ENCODE measurements at regions not wholly inside any gene's neighbourhood (a gene's known extent, or its start where the extent isn't known, plus 50 kb on each side); places are given as distances from the start of the nearest gene placed in this dataset.

DNA sequence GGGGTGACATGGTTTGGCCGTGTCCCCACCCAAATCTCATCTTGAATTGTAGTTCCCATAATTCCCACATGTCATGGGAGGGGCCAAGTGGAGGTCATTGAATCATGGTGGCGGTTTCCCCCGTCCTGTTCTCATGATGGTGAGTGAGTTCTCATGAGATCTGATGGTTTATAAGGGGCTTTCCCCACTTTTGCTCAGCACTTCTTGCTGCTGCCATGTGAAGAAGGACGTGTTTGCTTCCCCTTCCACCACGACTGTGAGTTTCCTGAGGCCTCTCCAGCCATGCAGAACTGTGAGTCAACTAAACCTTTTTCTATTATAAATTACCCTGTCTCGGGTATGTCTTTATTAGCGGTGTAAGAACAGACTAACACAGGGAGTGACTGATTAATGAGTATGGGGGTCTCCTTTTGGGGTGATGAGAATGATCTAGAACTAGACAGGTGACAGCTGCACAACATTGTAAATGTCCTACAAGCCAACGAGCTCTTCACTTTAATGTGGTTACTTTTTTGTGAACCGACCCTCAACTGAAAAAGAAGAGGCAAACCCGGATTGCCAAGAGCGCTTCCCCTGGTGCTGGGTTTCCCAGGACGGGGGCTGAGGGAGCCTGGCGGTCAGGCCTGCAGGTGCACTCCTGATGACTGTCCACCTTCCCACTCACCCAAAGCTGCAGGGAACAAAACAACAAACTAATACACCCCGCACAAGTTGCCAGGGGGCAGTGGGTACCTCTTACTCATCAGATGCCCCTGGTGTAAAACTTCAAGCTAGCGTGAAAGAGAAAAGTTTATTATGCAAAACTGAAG is 90.1 kb downstream of the NCOR2 start:
- Histone ChIP-seq H3K79me2 (ENCODE audit: insufficient read depth, low read length) (peaks cover 13% of the 10 kb centered on the region; the same call in 1 of the 2 replicates), H3K4me1 (ENCODE audit: insufficient read depth, low read length, poor library complexity, severe bottlenecking) (peaks cover 12% of the 10 kb centered on the region), H3K4me3 (ENCODE audit: low read length, poor library complexity, severe bottlenecking) (no peak overlapping the region), H3K9me3 (ENCODE audit: insufficient read depth, low read depth, low read length) (peaks cover 6% of the 10 kb centered on the region; the same call in 1 of the 2 replicates), H3F3A (ENCODE audit: low read depth) (no peaks in the 10 kb centered on the region), H3K9ac (ENCODE audit: low read depth, low read length, poor library complexity, severe bottlenecking) (no peak overlapping the region), H3K4me2 (ENCODE audit: low read depth, low read length, poor library complexity, severe bottlenecking) (peak overlapping the region; percentile 1), H3K9me2 (replicated peaks; ENCODE audit: low read depth, low read length) (no peaks in the 10 kb centered on the region), H3K36me3 (ENCODE audit: insufficient read depth, low read length) (peaks cover 67% of the 10 kb centered on the region), H2AFZ (ENCODE audit: low read length) (no peak overlapping the region), H4K20me1 (ENCODE audit: insufficient read depth, low read length, poor library complexity, severe bottlenecking) (peaks cover 4% of the 10 kb centered on the region), H3K27me3 (ENCODE audit: insufficient read depth, low read length, poor library complexity, severe bottlenecking) (no peaks in the 10 kb centered on the region)
- no peak for TF ChIP-seq CTCF (conservative IDR thresholded peaks at IDR 0.05; ENCODE audit: low read length)
- no peak for TF ChIP-seq EZH2phosphoT487 (IDR thresholded peaks at IDR 0.05; ENCODE audit: borderline replicate concordance)

GRCh38 chr12:124476011-124476400 is 91.4 kb downstream of the NCOR2 start:
- H3K4me3 ChIP-seq (ENCODE audit: low read length, poor library complexity, severe bottlenecking), result no peak overlapping the region
- H3K4me2 ChIP-seq (ENCODE audit: low read depth, low read length, poor library complexity, severe bottlenecking), result no peak overlapping the region
- H2AFZ ChIP-seq (ENCODE audit: low read length), result no peak overlapping the region
- peaks cover 6% of the 10 kb centered on the region; the same call in 1 of the 2 replicates for H3K9me3 ChIP-seq (ENCODE audit: insufficient read depth, low read depth, low read length)
- H3K27me3 ChIP-seq (ENCODE audit: insufficient read depth, low read length, poor library complexity, severe bottlenecking), result no peaks in the 10 kb centered on the region
- peaks cover 68% of the 10 kb centered on the region for H3K36me3 ChIP-seq (ENCODE audit: insufficient read depth, low read length)
- no peaks in the 10 kb centered on the region for H3F3A ChIP-seq (ENCODE audit: low read depth)
- no peak overlapping the region for H3K9ac ChIP-seq (ENCODE audit: low read depth, low read length, poor library complexity, severe bottlenecking)
- H3K79me2 ChIP-seq (ENCODE audit: insufficient read depth, low read length), result peaks cover 13% of the 10 kb centered on the region; the same call in 1 of the 2 replicates
- H3K9me2 ChIP-seq (replicated peaks; ENCODE audit: low read depth, low read length), result no peaks in the 10 kb centered on the region
- no peak for TF ChIP-seq CTCF (conservative IDR thresholded peaks at IDR 0.05; ENCODE audit: low read length)
- no peaks in the 10 kb centered on the region for H4K20me1 ChIP-seq (ENCODE audit: insufficient read depth, low read length, poor library complexity, severe bottlenecking)
- peaks cover 8% of the 10 kb centered on the region for H3K4me1 ChIP-seq (ENCODE audit: insufficient read depth, low read length, poor library complexity, severe bottlenecking)

DNA sequence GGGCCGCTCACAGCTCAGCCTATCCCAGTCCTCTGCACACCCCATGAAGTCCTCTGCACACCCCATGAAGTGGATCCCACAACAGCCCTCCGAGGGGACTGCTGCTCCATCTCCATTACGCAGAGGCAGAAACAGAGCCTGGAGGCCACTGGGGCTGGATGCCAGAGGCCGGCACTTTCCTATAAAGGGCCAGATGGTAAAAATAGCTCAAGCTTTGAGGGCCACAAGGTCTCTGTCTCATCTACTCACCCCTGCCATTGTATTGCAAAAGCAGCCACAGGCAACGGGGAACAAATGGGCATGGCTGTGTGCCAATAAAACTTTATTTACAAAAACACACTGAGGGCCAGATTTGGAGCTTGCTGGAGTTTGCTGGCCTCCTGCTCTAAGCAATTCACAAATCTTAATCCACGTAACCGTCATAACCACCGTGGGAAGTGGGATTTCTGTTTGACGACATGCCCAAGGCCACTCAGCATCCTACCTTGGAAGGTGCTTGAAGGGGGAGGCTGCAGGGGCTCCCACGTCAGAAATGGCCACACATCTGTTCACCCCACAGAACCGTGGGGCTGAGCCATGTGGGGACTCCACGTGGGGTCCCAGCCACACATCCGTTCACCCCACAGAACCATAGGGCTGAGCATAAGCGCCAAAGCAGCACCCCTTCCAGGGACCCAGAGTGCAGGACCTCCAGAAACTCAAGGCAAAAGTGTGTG is 92.0 kb downstream of the NCOR2 start:
- Histone ChIP-seq H3K4me1 (ENCODE audit: insufficient read depth, low read length, poor library complexity, severe bottlenecking) (peaks cover 6% of the 10 kb centered on the region), H3K4me3 (ENCODE audit: low read length, poor library complexity, severe bottlenecking) (no peak overlapping the region), H3K4me2 (ENCODE audit: low read depth, low read length, poor library complexity, severe bottlenecking) (no peak overlapping the region), H3K9me3 (ENCODE audit: insufficient read depth, low read depth, low read length) (peaks cover 6% of the 10 kb centered on the region; the same call in 1 of the 2 replicates), H2AFZ (ENCODE audit: low read length) (no peak overlapping the region), H4K20me1 (ENCODE audit: insufficient read depth, low read length, poor library complexity, severe bottlenecking) (no peaks in the 10 kb centered on the region), H3K79me2 (ENCODE audit: insufficient read depth, low read length) (peaks cover 13% of the 10 kb centered on the region; the same call in 1 of the 2 replicates), H3K9ac (ENCODE audit: low read depth, low read length, poor library complexity, severe bottlenecking) (no peak overlapping the region), H3F3A (ENCODE audit: low read depth) (no peaks in the 10 kb centered on the region), H3K36me3 (ENCODE audit: insufficient read depth, low read length) (peaks cover 73% of the 10 kb centered on the region), H3K9me2 (replicated peaks; ENCODE audit: low read depth, low read length) (no peaks in the 10 kb centered on the region), H3K27me3 (ENCODE audit: insufficient read depth, low read length, poor library complexity, severe bottlenecking) (no peaks in the 10 kb centered on the region)
- TF ChIP-seq CTCF (conservative IDR thresholded peaks at IDR 0.05; ENCODE audit: low read length), result no peak
- TF ChIP-seq EZH2phosphoT487 (IDR thresholded peaks at IDR 0.05; ENCODE audit: borderline replicate concordance), result no peak

Data from Loucy (cell line).